GM23338 (cell line): ENCODE measurements at regions not wholly inside any gene's neighbourhood (a gene's known extent, or its start where the extent isn't known, plus 50 kb on each side); places are given as distances from the start of the nearest gene placed in this dataset.

Experiments used
- ATAC-seq: fragments of 200-7000 bp; cut with Tn5 transposase; 3 replicates; pipeline ENCODE4 v1.9.1; 2020
- DNase-seq: peaks from one replicate; pipeline ENCODE4 v3.0.0-alpha.2; 2015; ENCODE audit warnings: low spot score
- H2AFZ ChIP-seq: fragments of 200-600 bp; sonication (generic); 2 replicates; pipeline ENCODE4 v1.8.0; 2016; ENCODE audit warnings: antibody characterized with exemption, mild to moderate bottlenecking, moderate library complexity
- H3F3A ChIP-seq: fragments of 200-600 bp; sonication (generic); replicated peaks from 2 replicates; pipeline ENCODE4 v1.8.0; 2017; ENCODE audit warnings: antibody characterized with exemption, mixed run types, low read depth
- H3K27ac ChIP-seq: fragments of 200-600 bp; sonication (generic); 2 replicates; pipeline ENCODE4 v1.6.1; 2016; ENCODE audit warnings: low read depth
- H3K27me3 ChIP-seq: fragments of 200-600 bp; sonication (generic); 2 replicates; pipeline ENCODE4 v1.8.0; 2016; ENCODE audit warnings: mild to moderate bottlenecking, mixed run types, moderate library complexity; ENCODE audit not compliant: insufficient read depth
- H3K36me3 ChIP-seq: fragments of 200-600 bp; sonication (generic); 2 replicates; pipeline ENCODE4 v1.8.0; 2016; ENCODE audit warnings: mild to moderate bottlenecking; ENCODE audit not compliant: insufficient read depth
- H3K4me1 ChIP-seq: fragments of 200-600 bp; sonication (generic); 2 replicates; pipeline ENCODE4 v1.8.0; 2016; ENCODE audit warnings: mild to moderate bottlenecking, moderate library complexity; ENCODE audit not compliant: insufficient read depth
- H3K4me2 ChIP-seq: fragments of 200-600 bp; sonication (generic); 2 replicates; pipeline ENCODE4 v1.7.1; 2017; ENCODE audit warnings: mixed run types
- H3K4me3 ChIP-seq: fragments of 200-600 bp; sonication (generic); 2 replicates; pipeline ENCODE4 v1.6.1; 2016; ENCODE audit warnings: mixed run types
- H3K79me2 ChIP-seq: fragments of 200-600 bp; sonication (generic); replicated peaks from 2 replicates; pipeline ENCODE4 v1.8.0; 2017; ENCODE audit warnings: mild to moderate bottlenecking; ENCODE audit not compliant: insufficient read depth
- H3K9me2 ChIP-seq: fragments of 200-600 bp; sonication (generic); 2 replicates; pipeline ENCODE4 v1.8.0; 2017; ENCODE audit not compliant: insufficient read depth
- H4K20me1 ChIP-seq: fragments of 200-600 bp; sonication (generic); replicated peaks from 2 replicates; pipeline ENCODE4 v1.8.0; 2017; ENCODE audit warnings: mild to moderate bottlenecking; ENCODE audit not compliant: insufficient read depth
- H3K27ac Mint-ChIP-seq: 2 replicates; pipeline ENCODE4 v1.8.0; 2020; ENCODE audit warnings: inconsistent platforms, mild to moderate bottlenecking, moderate library complexity, mixed read lengths
- H3K27me3 Mint-ChIP-seq: 3 replicates; pipeline ENCODE4 v1.8.0; 2022; ENCODE audit warnings: low read depth, mild to moderate bottlenecking, moderate library complexity, mixed read lengths, inconsistent platforms; ENCODE audit not compliant: insufficient read depth, poor library complexity
- H3K36me3 Mint-ChIP-seq: 3 replicates; pipeline ENCODE4 v1.8.0; 2021; ENCODE audit warnings: low read depth, mild to moderate bottlenecking, inconsistent platforms, moderate library complexity, mixed read lengths
- H3K4me1 Mint-ChIP-seq: 3 replicates; pipeline ENCODE4 v1.8.0; 2020; ENCODE audit warnings: mild to moderate bottlenecking, inconsistent platforms, mixed read lengths
- H3K4me3 Mint-ChIP-seq: 3 replicates; pipeline ENCODE4 v1.8.0; 2021; ENCODE audit warnings: moderate library complexity, mild to moderate bottlenecking, inconsistent platforms, mixed read lengths
- H3K9me3 Mint-ChIP-seq: 3 replicates; pipeline ENCODE4 v1.8.0; 2020; ENCODE audit warnings: moderate library complexity, mild to moderate bottlenecking, inconsistent platforms, mixed read lengths
- CREB1 ChIP-seq: fragments of 250-450 bp; sonication (Bioruptor Pico); IDR thresholded peaks from 2 replicates; pipeline ENCODE4 v1.5.0; 2020; ENCODE audit warnings: low read depth, mild to moderate bottlenecking, moderate library complexity
- CTCF ChIP-seq, 2 experiments: fragments of 200-600 bp in 1 of 2; sonication (generic) in 1 of 2; conservative IDR thresholded peaks; 2 replicates each; pipeline versions ENCODE4 v1.5.1 to v1.6.1; 2016 to 2017; ENCODE audit warnings: antibody characterized with exemption in 2 of 2, low read depth in 2 of 2, mild to moderate bottlenecking in 2 of 2, moderate library complexity in 1 of 2
- ETS1 ChIP-seq: IDR thresholded peaks from 2 replicates; pipeline ENCODE4 v1.6.1; 2016; ENCODE audit warnings: antibody characterized with exemption
- EZH2 ChIP-seq: fragments of 200-600 bp; sonication (generic); IDR thresholded peaks from one replicate; pipeline ENCODE4 v1.8.0; 2017; ENCODE audit warnings: antibody characterized with exemption, mild to moderate bottlenecking, low read depth; ENCODE audit not compliant: unreplicated experiment
- EZH2phosphoT487 ChIP-seq: fragments of 200-600 bp; sonication (generic); IDR thresholded peaks from one replicate; pipeline ENCODE4 v1.8.1; 2018; ENCODE audit warnings: antibody characterized with exemption; ENCODE audit not compliant: unreplicated experiment
- JUNB ChIP-seq: IDR thresholded peaks from one replicate; pipeline ENCODE4 v1.6.1; 2016; ENCODE audit warnings: antibody characterized with exemption; ENCODE audit not compliant: unreplicated experiment
- NANOG ChIP-seq: IDR thresholded peaks from 2 replicates; pipeline ENCODE4 v1.6.1; 2016; ENCODE audit warnings: antibody characterized with exemption, borderline replicate concordance
- POLR2AphosphoS5 ChIP-seq: IDR thresholded peaks from 2 replicates; pipeline ENCODE4 v1.6.1; 2016; ENCODE audit warnings: antibody characterized with exemption, low read depth
- REST ChIP-seq: IDR thresholded peaks from one replicate; pipeline ENCODE4 v1.6.1; 2018; ENCODE audit warnings: antibody characterized with exemption; ENCODE audit not compliant: unreplicated experiment
- STAT1 ChIP-seq: IDR thresholded peaks from one replicate; pipeline ENCODE4 v1.6.1; 2016; ENCODE audit warnings: antibody characterized with exemption; ENCODE audit not compliant: unreplicated experiment
- ZNF114 ChIP-seq: fragments of 250-450 bp; sonication (Bioruptor Pico); IDR thresholded peaks from 2 replicates; pipeline ENCODE4 v1.5.0; 2020; ENCODE audit warnings: mild to moderate bottlenecking, moderate library complexity
- ZNF331 ChIP-seq: fragments of 250-450 bp; sonication (Bioruptor Pico); IDR thresholded peaks from 2 replicates; pipeline ENCODE4 v1.5.0; 2020; ENCODE audit warnings: low read depth, mild to moderate bottlenecking, moderate library complexity
- ZNF462 ChIP-seq: fragments of 250-450 bp; sonication (Bioruptor Pico); IDR thresholded peaks from 2 replicates; pipeline ENCODE4 v1.5.0; 2020; ENCODE audit warnings: mild to moderate bottlenecking, moderate library complexity

GRCh38 chr6:18672852-18673251, 285.7 kb downstream of the RNF144B start:
- no peaks in the 10 kb centered on the region for H3K36me3 Mint-ChIP-seq
- ATAC-seq (no peak), DNase-seq (no peak)
- no peaks in the 10 kb centered on the region for H3K27me3 Mint-ChIP-seq
- Histone ChIP-seq H3K27me3 (no peaks in the 10 kb centered on the region), H3K27ac (no peak overlapping the region), H4K20me1 (no peaks in the 10 kb centered on the region), H3K36me3 (peaks cover 3% of the 10 kb centered on the region; the same call in 1 of the 2 replicates), H2AFZ (no peak overlapping the region), H3F3A (no peaks in the 10 kb centered on the region), H3K9me2 (peaks cover 14% of the 10 kb centered on the region; the same call in 1 of the 2 replicates), H3K4me1 (no peaks in the 10 kb centered on the region), H3K79me2 (no peaks in the 10 kb centered on the region), H3K4me3 (no peak overlapping the region), H3K4me2 (no peak overlapping the region)
- no peak overlapping the region for H3K27ac Mint-ChIP-seq
- H3K4me1 Mint-ChIP-seq: no peaks in the 10 kb centered on the region
- no peak overlapping the region for H3K4me3 Mint-ChIP-seq
- TF ChIP-seq ETS1 (no peak), POLR2AphosphoS5 (no peak), NANOG (no peak), REST (no peak), STAT1 (no peak), CTCF (conservative IDR thresholded peaks at IDR 0.05; ENCODE audit: low read depth in 2 of 2) (no peak), CREB1 (CRISPR knock-in tag) (no peak), ZNF331 (CRISPR knock-in tag) (no peak), ZNF462 (no peak), EZH2 (no peak), JUNB (no peak), ZNF114 (CRISPR knock-in tag) (no peak), EZH2phosphoT487 (no peak)
- H3K9me3 Mint-ChIP-seq: no peaks in the 10 kb centered on the region
